ENCODE measurements at regions not wholly inside any gene's neighbourhood (a gene's known extent, or its start where the extent isn't known, plus 50 kb on each side); places are given as distances from the start of the nearest gene placed in this dataset.

DNA sequence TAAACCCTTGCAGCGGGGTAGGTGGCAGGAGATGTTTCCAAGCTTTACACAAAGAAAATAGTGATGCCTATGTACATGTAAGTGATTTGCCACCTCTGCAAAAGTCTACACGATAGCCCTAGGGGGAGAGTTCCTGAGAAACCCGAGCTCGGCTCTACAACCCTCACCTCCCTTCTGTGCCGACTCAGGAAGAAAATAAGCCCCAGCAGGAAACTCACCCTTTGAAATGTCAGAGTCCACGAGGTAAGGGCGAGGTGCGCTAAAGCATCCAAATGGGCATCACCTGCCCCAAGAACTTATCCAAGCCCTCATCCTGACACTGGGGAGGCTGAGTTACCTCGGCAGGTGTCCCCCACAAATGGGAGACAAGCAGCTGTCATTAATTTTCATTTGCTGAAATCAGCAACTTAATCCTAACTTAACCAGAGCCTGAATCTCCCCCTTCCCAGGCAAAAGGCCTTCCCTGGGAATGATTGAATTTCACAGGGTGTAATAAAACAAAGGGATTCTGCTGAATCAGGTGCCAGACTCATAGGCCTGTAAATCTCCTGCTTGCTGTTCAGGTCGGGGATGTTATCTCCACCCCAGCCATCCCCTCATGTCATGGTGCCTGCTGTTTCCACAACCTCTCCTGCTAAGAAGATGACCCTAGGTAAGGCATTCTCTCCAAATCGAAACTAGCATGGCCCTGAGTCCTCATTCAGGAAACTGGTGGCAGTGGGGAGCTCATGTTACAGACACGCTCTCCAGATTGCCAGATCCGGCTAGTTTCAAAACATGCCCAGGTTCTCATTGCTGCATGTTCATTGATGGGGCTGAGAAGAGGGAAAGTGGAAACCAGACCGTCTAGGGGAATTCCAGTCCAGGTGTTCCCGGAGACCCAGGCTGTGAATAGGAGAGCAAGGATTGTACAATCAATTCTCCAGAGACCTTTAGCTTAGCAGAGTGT, 105.3 kb upstream of the KIRREL3 start:
- Histone ChIP-seq H3K27ac (ENCODE audit: low read depth, low read length) (no peak overlapping the region), H3K4me3 (ENCODE audit: low read depth in 1 of 5, low read length in 5 of 5) (no peak overlapping the region), H3K36me3 (ENCODE audit: control insufficient read depth in 5 of 5, insufficient read depth in 5 of 5, low read length in 5 of 5) (no peaks in the 10 kb centered on the region), H3K27me3 (ENCODE audit: control insufficient read depth in 5 of 5, insufficient read depth in 4 of 5, low read length in 5 of 5) (peaks cover 0 to 11% (median 2%) of the 10 kb centered on the region in 5 donors), H3K9ac (ENCODE audit: low read length in 5 of 5) (no peak overlapping the region), H3K4me1 (ENCODE audit: control insufficient read depth in 5 of 5, insufficient read depth in 5 of 5, low read length in 5 of 5) (peaks cover 0 to 21% (median 0%) of the 10 kb centered on the region in 5 donors), H3K9me3 (ENCODE audit: control insufficient read depth in 5 of 5, low read length in 5 of 5) (no peaks in the 10 kb centered on the region)

DNA sequence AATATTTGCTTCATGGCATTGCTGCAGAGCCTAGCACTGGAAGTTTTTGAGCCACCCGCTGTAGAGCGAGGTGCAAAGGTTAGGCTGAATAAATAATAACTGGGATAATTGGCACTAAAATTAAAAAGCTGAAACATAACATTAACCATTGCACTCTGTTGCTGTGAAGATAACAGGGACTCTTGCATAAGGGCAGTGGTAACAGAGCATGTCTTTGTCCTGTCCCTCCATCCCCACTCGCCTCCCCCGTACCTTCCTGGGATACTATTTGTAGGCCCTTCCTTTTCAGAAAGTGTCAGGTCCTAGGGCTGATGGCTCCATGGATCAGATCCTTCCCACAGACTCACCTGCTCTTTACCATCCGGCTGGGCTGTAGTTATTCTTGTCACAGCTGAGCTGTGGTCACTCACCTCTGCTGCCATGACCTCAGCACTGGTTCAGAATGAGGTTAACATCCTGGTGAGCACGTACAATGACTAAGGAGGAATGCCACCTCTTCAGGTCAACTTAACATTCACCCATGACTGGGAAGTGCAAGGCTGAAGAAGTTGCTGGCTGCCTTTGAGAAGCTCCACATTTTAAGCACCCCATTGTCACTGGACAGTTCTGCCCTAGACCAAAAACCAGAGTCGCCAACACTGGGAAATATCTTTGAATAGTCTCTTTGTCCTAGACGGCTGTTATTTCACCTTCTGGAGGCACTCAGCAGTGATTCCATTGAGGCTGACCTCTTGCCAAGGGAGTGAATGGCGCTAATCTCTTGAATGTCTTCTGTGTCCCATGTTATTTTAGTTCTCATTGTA, 103.2 kb upstream of the KIRREL3 start:
- Histone ChIP-seq H3K27ac (ENCODE audit: low read depth, low read length) (no peak overlapping the region), H3K4me3 (ENCODE audit: low read depth in 1 of 5, low read length in 5 of 5) (no peak overlapping the region), H3K36me3 (ENCODE audit: control insufficient read depth in 5 of 5, insufficient read depth in 5 of 5, low read length in 5 of 5) (no peaks in the 10 kb centered on the region), H3K4me1 (ENCODE audit: control insufficient read depth in 5 of 5, insufficient read depth in 5 of 5, low read length in 5 of 5) (peaks cover 0 to 16% (median 0%) of the 10 kb centered on the region in 5 donors), H3K9me3 (ENCODE audit: control insufficient read depth in 5 of 5, low read length in 5 of 5) (no peaks in the 10 kb centered on the region), H3K9ac (ENCODE audit: low read length in 5 of 5) (no peak overlapping the region), H3K27me3 (ENCODE audit: control insufficient read depth in 5 of 5, insufficient read depth in 4 of 5, low read length in 5 of 5) (peaks cover 0 to 11% (median 0%) of the 10 kb centered on the region in 5 donors)

DNA sequence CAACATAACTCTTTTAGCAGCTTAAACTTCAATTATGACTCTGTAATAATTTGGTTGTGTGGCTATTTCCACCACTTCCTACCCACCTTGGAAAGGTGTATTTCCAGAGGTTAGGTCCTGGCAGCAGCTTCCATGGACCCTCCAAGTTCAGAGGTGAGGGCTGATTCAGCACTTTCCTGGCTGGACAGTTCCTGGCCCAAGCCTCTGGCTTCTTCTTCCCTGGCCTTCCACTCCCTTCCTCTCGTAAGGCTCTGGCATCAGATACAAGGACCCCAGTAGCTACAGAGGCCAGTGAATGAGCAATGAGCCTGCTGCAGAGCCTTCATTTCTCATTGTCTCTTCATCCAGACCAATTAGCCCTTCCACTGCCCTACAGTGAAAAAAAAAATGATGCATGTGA, 98.1 kb upstream of the KIRREL3 start:
- no peaks in the 10 kb centered on the region for H3K36me3 ChIP-seq (ENCODE audit: control insufficient read depth in 5 of 5, insufficient read depth in 5 of 5, low read length in 5 of 5)
- H3K4me1 ChIP-seq (ENCODE audit: control insufficient read depth in 5 of 5, insufficient read depth in 5 of 5, low read length in 5 of 5): peaks cover 0 to 16% (median 0%) of the 10 kb centered on the region in 5 donors
- no peak overlapping the region for H3K9ac ChIP-seq (ENCODE audit: low read length in 5 of 5)

DNA sequence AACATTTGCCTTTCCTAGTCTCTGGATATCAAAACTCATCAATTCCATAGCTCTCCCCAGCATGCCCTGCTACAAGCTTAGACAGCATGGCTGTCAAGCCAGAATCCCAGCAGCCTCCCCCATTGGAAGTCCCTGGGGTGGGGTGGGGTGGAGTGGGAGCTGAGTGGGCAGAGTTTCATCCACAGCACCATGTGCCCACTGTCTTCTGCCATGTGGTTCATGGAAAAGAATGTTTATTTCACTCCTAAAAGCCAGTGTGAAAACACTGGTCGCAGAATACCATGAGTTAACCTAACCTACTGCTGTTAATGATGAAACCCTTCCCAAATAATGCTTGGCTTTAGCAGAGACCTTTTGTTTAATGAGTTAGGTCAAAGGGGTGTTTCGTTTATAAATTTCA, 80.2 kb upstream of the KIRREL3 start:
- H3K9ac ChIP-seq (ENCODE audit: low read length in 5 of 5): no peak overlapping the region
- no peaks in the 10 kb centered on the region for H3K36me3 ChIP-seq (ENCODE audit: control insufficient read depth in 5 of 5, insufficient read depth in 5 of 5, low read length in 5 of 5)
- no peak overlapping the region for H3K27ac ChIP-seq (ENCODE audit: low read depth, low read length)
- no peaks in the 10 kb centered on the region for H3K27me3 ChIP-seq (ENCODE audit: control insufficient read depth in 5 of 5, insufficient read depth in 4 of 5, low read length in 5 of 5)
- H3K4me3 ChIP-seq (ENCODE audit: low read depth in 1 of 5, low read length in 5 of 5): no peak overlapping the region
- no peaks in the 10 kb centered on the region for H3K9me3 ChIP-seq (ENCODE audit: control insufficient read depth in 5 of 5, low read length in 5 of 5)
- no peaks in the 10 kb centered on the region for H3K4me1 ChIP-seq (ENCODE audit: control insufficient read depth in 5 of 5, insufficient read depth in 5 of 5, low read length in 5 of 5)

More for the DNA sequence above, 98.1 kb upstream of the KIRREL3 start:
- no peak overlapping the region for H3K4me3 ChIP-seq (ENCODE audit: low read depth in 1 of 5, low read length in 5 of 5)
- H3K27ac ChIP-seq (ENCODE audit: low read depth, low read length): no peak overlapping the region
- H3K27me3 ChIP-seq (ENCODE audit: control insufficient read depth in 5 of 5, insufficient read depth in 4 of 5, low read length in 5 of 5): peaks cover 0 to 2% (median 0%) of the 10 kb centered on the region in 5 donors
- H3K9me3 ChIP-seq (ENCODE audit: control insufficient read depth in 5 of 5, low read length in 5 of 5): peaks cover 0 to 5% (median 0%) of the 10 kb centered on the region in 5 donors

DNA sequence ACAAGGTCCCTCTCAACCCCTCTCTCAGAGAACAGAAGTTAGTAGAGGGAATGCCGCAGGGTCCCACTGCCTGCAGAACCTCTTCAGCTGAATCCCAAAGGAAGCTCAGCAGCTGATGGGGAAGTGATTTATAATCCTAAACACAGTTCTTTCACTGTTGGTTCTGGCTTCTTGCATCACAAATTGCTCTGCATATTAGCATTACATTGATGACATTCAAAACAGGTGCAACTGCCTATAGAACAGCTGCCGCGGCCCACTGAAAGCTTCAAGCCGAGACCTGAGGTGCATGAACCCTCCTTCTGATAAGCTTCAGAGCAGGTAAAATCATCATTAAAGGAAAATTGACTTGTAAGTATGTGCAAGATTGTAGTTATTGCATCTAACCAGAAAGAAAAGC, 75.2 kb upstream of the KIRREL3 start:
- no peak overlapping the region for H3K9ac ChIP-seq (ENCODE audit: low read length in 5 of 5)
- no peaks in the 10 kb centered on the region for H3K9me3 ChIP-seq (ENCODE audit: control insufficient read depth in 5 of 5, low read length in 5 of 5)
- H3K4me1 ChIP-seq (ENCODE audit: control insufficient read depth in 5 of 5, insufficient read depth in 5 of 5, low read length in 5 of 5): no peaks in the 10 kb centered on the region
- peaks cover 0 to 4% (median 0%) of the 10 kb centered on the region in 5 donors for H3K27me3 ChIP-seq (ENCODE audit: control insufficient read depth in 5 of 5, insufficient read depth in 4 of 5, low read length in 5 of 5)
- no peak overlapping the region for H3K4me3 ChIP-seq (ENCODE audit: low read depth in 1 of 5, low read length in 5 of 5)
- H3K36me3 ChIP-seq (ENCODE audit: control insufficient read depth in 5 of 5, insufficient read depth in 5 of 5, low read length in 5 of 5): no peaks in the 10 kb centered on the region
- no peak overlapping the region for H3K27ac ChIP-seq (ENCODE audit: low read depth, low read length)

DNA sequence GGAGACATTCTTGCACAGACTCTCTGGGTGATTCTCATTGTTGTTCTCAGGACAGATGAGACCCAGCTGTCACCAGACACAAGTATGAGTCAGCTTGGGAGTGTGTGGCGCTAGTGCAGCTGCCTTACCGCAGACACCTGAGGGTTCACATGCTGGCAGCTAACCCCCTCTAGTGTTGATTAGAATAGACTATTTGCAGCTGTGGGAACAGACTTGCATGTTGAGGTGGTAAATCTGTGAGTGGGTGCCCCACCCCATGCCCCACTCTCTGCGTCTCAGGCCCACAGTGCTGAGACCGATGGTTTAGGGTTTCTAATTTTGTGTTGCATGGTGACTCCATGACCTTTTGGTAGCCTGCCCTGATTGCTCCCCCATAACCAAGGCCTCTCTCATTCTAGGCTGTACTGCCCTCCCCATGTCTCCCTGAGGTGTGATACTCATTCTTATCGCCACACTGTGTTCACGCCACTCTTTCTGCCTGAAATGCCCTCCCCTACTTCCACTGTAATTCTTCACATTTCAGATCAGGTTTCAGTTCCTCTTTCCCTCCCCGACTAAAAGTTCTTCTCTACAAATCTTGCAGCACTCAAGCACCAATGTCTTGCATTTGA, 73.7 kb upstream of the KIRREL3 start:
- H3K4me3 ChIP-seq (ENCODE audit: low read depth in 1 of 5, low read length in 5 of 5): no peak overlapping the region
- H3K36me3 ChIP-seq (ENCODE audit: control insufficient read depth in 5 of 5, insufficient read depth in 5 of 5, low read length in 5 of 5): no peaks in the 10 kb centered on the region
- no peaks in the 10 kb centered on the region for H3K4me1 ChIP-seq (ENCODE audit: control insufficient read depth in 5 of 5, insufficient read depth in 5 of 5, low read length in 5 of 5)
- no peak overlapping the region for H3K27ac ChIP-seq (ENCODE audit: low read depth, low read length)
- no peaks in the 10 kb centered on the region for H3K9me3 ChIP-seq (ENCODE audit: control insufficient read depth in 5 of 5, low read length in 5 of 5)
- peaks cover 0 to 4% (median 0%) of the 10 kb centered on the region in 5 donors for H3K27me3 ChIP-seq (ENCODE audit: control insufficient read depth in 5 of 5, insufficient read depth in 4 of 5, low read length in 5 of 5)
- H3K9ac ChIP-seq (ENCODE audit: low read length in 5 of 5): no peak overlapping the region

DNA sequence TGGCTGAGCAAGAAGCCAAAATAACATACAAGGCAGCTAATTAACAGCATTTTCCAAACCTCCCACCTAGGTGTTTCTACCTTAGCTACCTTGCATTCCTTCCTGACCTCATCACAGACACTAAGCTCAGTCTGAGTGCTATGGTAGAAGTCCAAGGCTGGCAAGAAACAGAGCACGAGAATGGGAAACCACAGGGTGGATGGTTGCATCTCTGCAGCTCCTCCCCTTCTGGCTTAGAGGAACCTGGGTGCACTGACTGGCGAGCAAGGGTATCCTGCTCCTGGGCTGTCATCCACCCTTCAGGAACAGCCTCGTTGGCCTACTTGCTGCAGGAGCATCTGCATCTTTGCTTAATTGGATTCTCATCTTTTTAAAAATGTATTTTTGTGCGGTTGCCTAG, 73.1 kb upstream of the KIRREL3 start:
- Histone ChIP-seq H3K4me3 (ENCODE audit: low read depth in 1 of 5, low read length in 5 of 5) (no peak overlapping the region), H3K9ac (ENCODE audit: low read length in 5 of 5) (no peak overlapping the region), H3K27me3 (ENCODE audit: control insufficient read depth in 5 of 5, insufficient read depth in 4 of 5, low read length in 5 of 5) (peaks cover 0 to 4% (median 0%) of the 10 kb centered on the region in 5 donors), H3K4me1 (ENCODE audit: control insufficient read depth in 5 of 5, insufficient read depth in 5 of 5, low read length in 5 of 5) (no peaks in the 10 kb centered on the region), H3K9me3 (ENCODE audit: control insufficient read depth in 5 of 5, low read length in 5 of 5) (no peaks in the 10 kb centered on the region), H3K36me3 (ENCODE audit: control insufficient read depth in 5 of 5, insufficient read depth in 5 of 5, low read length in 5 of 5) (no peaks in the 10 kb centered on the region), H3K27ac (ENCODE audit: low read depth, low read length) (no peak overlapping the region)

DNA sequence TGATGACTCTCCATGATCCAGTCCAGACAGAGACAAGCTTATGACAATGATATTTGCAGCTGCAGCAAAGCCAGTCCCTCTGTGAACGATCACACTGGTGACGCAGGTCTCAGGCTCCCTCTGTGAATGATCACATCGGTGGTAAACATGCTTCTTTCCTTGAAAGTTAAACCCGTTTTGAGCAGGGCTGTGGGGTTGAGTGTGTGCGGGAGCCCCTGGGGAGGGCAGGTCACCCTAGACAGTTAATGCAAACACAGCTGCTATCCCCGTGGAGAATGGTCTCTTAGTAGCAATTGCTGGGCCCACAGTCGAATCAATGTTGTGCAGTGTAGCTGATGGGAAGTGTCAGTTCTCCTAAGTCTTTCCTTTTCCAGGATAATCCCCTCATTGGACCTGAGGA, 71.0 kb upstream of the KIRREL3 start:
- H3K27ac ChIP-seq (ENCODE audit: low read depth, low read length): no peak overlapping the region

DNA sequence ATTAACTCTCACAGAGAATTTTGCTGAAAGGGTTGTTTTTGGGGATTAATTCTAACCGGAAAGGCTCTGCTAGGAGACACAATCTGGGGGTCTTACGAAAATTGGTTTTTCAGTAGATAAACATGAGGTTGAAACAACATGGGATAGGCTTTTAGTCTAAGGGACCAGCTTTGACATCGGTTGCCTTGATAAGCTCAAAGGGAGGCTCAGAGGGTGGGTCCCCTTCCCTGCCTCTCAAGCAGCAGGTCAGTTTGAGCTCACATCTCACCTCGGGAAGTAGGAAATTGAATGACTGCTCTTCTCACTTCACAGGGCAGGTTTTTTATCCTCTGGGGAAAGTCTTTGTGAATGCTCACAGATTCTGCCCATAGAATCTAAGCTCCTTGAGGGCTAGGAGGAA, 70.2 kb upstream of the KIRREL3 start:
- Histone ChIP-seq H3K36me3 (ENCODE audit: control insufficient read depth in 5 of 5, insufficient read depth in 5 of 5, low read length in 5 of 5) (no peaks in the 10 kb centered on the region), H3K4me3 (ENCODE audit: low read depth in 1 of 5, low read length in 5 of 5) (no peak overlapping the region), H3K27ac (ENCODE audit: low read depth, low read length) (no peak overlapping the region), H3K27me3 (ENCODE audit: control insufficient read depth in 5 of 5, insufficient read depth in 4 of 5, low read length in 5 of 5) (peaks cover 0 to 4% (median 0%) of the 10 kb centered on the region in 5 donors), H3K9me3 (ENCODE audit: control insufficient read depth in 5 of 5, low read length in 5 of 5) (no peaks in the 10 kb centered on the region), H3K9ac (ENCODE audit: low read length in 5 of 5) (no peak overlapping the region), H3K4me1 (ENCODE audit: control insufficient read depth in 5 of 5, insufficient read depth in 5 of 5, low read length in 5 of 5) (peaks cover 0 to 5% (median 0%) of the 10 kb centered on the region in 5 donors)

More for the DNA sequence above, 71.0 kb upstream of the KIRREL3 start:
- Histone ChIP-seq H3K36me3 (ENCODE audit: control insufficient read depth in 5 of 5, insufficient read depth in 5 of 5, low read length in 5 of 5) (no peaks in the 10 kb centered on the region), H3K9me3 (ENCODE audit: control insufficient read depth in 5 of 5, low read length in 5 of 5) (no peaks in the 10 kb centered on the region), H3K4me1 (ENCODE audit: control insufficient read depth in 5 of 5, insufficient read depth in 5 of 5, low read length in 5 of 5) (peaks cover 0 to 2% (median 0%) of the 10 kb centered on the region in 5 donors), H3K9ac (ENCODE audit: low read length in 5 of 5) (no peak overlapping the region), H3K4me3 (ENCODE audit: low read depth in 1 of 5, low read length in 5 of 5) (no peak overlapping the region), H3K27me3 (ENCODE audit: control insufficient read depth in 5 of 5, insufficient read depth in 4 of 5, low read length in 5 of 5) (peaks cover 0 to 4% (median 0%) of the 10 kb centered on the region in 5 donors)
